GM12878 (cell line): ENCODE measurements at regions not wholly inside any gene's neighbourhood (a gene's known extent, or its start where the extent isn't known, plus 50 kb on each side); places are given as distances from the start of the nearest gene placed in this dataset.

Experiments
- ATAC-seq: fragments of 200-7000 bp; cut with Tn5 transposase; 3 replicates; pipeline ENCODE4 v1.9.1; 2020; ENCODE audit warnings: mild to moderate bottlenecking, moderate library complexity
- BruUV-seq: library from RNA; stranded (reverse); fragments of 400-500 nt; replicated peaks from 2 replicates; lab custom pipeline; 2021; lab: Mats Ljungman, UMichigan
- CTCF ChIA-PET: fragments of 300-600 bp; sonication (Branson Sonifier 250); formaldehyde crosslinking; extraction: SDS; loops from one replicate; lab custom pipeline; 2021; ENCODE audit warnings: inconsistent platforms; lab: Yijun Ruan, JAX
- POLR2A ChIA-PET: fragments of 350-600 bp; formaldehyde crosslinking; extraction: SDS; loops from one replicate; lab custom pipeline; 2021; ENCODE audit warnings: inconsistent platforms; lab: Charles Lee
- RAD21 ChIA-PET: fragments of 300-600 bp; sonication (Branson Sonifier 250); formaldehyde crosslinking; loops from one replicate; lab custom pipeline; 2023; ENCODE audit warnings: antibody characterized with exemption; ENCODE audit not compliant: unreplicated experiment; lab: Charles Lee
- SMC1A ChIA-PET: fragments of 300-600 bp; sonication (Branson Sonifier 250); formaldehyde crosslinking; loops from one replicate; lab custom pipeline; 2023; ENCODE audit not compliant: unreplicated experiment, uncharacterized antibody; lab: Charles Lee
- DNase-seq: peaks from one replicate; pipeline ENCODE4 v3.0.0-alpha.2; 2011; ENCODE audit warnings: low read depth, low spot score
- FAIRE-seq: peaks from 3 replicates; lab custom pipeline; 2011; peaks lifted over from hg19 to GRCh38; lab: Jason Lieb, UNC
- H2AFZ ChIP-seq: 2 replicates; pipeline ENCODE4 v1.6.0; 2011; ENCODE audit warnings: low read depth, low read length, control low read depth; ENCODE audit not compliant: control insufficient read depth
- H3K27ac ChIP-seq: 2 replicates; pipeline ENCODE4 v1.5.1; 2011; ENCODE audit warnings: control low read depth; ENCODE audit not compliant: control insufficient read depth, insufficient read depth
- H3K27me3 ChIP-seq, 2 experiments: replicated peaks in 1 of 2; 2 replicates each; pipeline versions ENCODE4 v1.6.0 to v1.6.1; 2011; ENCODE audit warnings: low read length in 1 of 2; ENCODE audit not compliant: control insufficient read depth in 2 of 2, insufficient read depth in 2 of 2
- H3K36me3 ChIP-seq, 2 experiments: 2 replicates each; pipeline ENCODE4 v1.5.1; 2011; ENCODE audit warnings: low read length in 1 of 2; ENCODE audit not compliant: control insufficient read depth in 2 of 2, insufficient read depth in 2 of 2
- H3K4me1 ChIP-seq: 2 replicates; pipeline ENCODE4 v1.6.1; 2011; ENCODE audit warnings: mild to moderate bottlenecking, low read length, moderate library complexity, mixed read lengths; ENCODE audit not compliant: control insufficient read depth, insufficient read depth
- H3K4me2 ChIP-seq: 2 replicates; pipeline ENCODE4 v1.6.0; 2011; ENCODE audit warnings: control low read depth; ENCODE audit not compliant: control insufficient read depth, insufficient read depth
- H3K4me3 ChIP-seq: fragments of 200-600 bp; sonication (generic); 2 replicates; pipeline ENCODE4 v1.5.1; 2016
- H3K79me2 ChIP-seq: 2 replicates; pipeline ENCODE4 v1.6.0; 2011; ENCODE audit warnings: low read length; ENCODE audit not compliant: control insufficient read depth, insufficient read depth
- H3K9ac ChIP-seq: 2 replicates; pipeline ENCODE4 v1.8.0; 2011; ENCODE audit warnings: low read length, control low read depth, mixed read lengths; ENCODE audit not compliant: control insufficient read depth, insufficient read depth
- H3K9me3 ChIP-seq: replicated peaks from 3 replicates; pipeline ENCODE4 v1.5.1; 2011; ENCODE audit warnings: mild to moderate bottlenecking, low read length; ENCODE audit not compliant: control insufficient read depth, insufficient read depth
- H4K20me1 ChIP-seq: 2 replicates; pipeline ENCODE4 v1.6.0; 2011; ENCODE audit not compliant: control insufficient read depth, insufficient read depth
- CBFB ChIP-seq: IDR thresholded peaks from 2 replicates; pipeline ENCODE4 v1.6.1; 2016; ENCODE audit warnings: antibody characterized with exemption, low read depth
- E2F4 ChIP-seq: IDR thresholded peaks from 2 replicates; pipeline ENCODE4 v1.6.1; 2012; ENCODE audit warnings: low read depth, low read length, improper control_type of control experiment
- E4F1 ChIP-seq: fragments of 450-650 bp; IDR thresholded peaks from 2 replicates; pipeline ENCODE4 v1.6.1; 2018; ENCODE audit warnings: borderline replicate concordance, mild to moderate bottlenecking; ENCODE audit not compliant: partially characterized antibody
- IKZF1 ChIP-seq: fragments of 450-650 bp; conservative IDR thresholded peaks from 2 replicates; pipeline ENCODE4 v1.6.1; 2017; ENCODE audit warnings: antibody characterized with exemption, mild to moderate bottlenecking
- IRF4 ChIP-seq: IDR thresholded peaks from 2 replicates; pipeline ENCODE4 v1.6.1; 2011; ENCODE audit warnings: low read depth, low read length
- MAX ChIP-seq: IDR thresholded peaks from 2 replicates; pipeline ENCODE4 v1.6.1; 2012; ENCODE audit warnings: low read depth, low read length, improper control_type of control experiment
- NBN ChIP-seq: fragments of 450-650 bp; IDR thresholded peaks from 2 replicates; pipeline ENCODE4 v1.6.1; 2016
- PKNOX1 ChIP-seq: fragments of 450-650 bp; IDR thresholded peaks from 2 replicates; pipeline ENCODE4 v1.6.1; 2016; ENCODE audit warnings: mild to moderate bottlenecking
- RB1 ChIP-seq: fragments of 450-650 bp; formaldehyde crosslinking; IDR thresholded peaks from 2 replicates; pipeline ENCODE4 v1.6.1; 2017; ENCODE audit warnings: mild to moderate bottlenecking, borderline replicate concordance
- RCOR1 ChIP-seq: conservative IDR thresholded peaks from 2 replicates; pipeline ENCODE4 v1.6.1; 2012; ENCODE audit warnings: low read depth, low read length, improper control_type of control experiment
- RELA ChIP-seq: fragments of 450-650 bp; IDR thresholded peaks from 2 replicates; pipeline ENCODE4 v1.8.0; 2014; ENCODE audit warnings: borderline replicate concordance; ENCODE audit not compliant: partially characterized antibody
- SMC3 ChIP-seq: IDR thresholded peaks from 2 replicates; pipeline ENCODE4 v1.6.1; 2011; ENCODE audit warnings: low read length, improper control_type of control experiment, borderline replicate concordance
- SREBF1 ChIP-seq: IDR thresholded peaks from 2 replicates; pipeline ENCODE4 v1.6.1; 2012; ENCODE audit warnings: mild to moderate bottlenecking, low read length
- SUPT20H ChIP-seq: IDR thresholded peaks from 2 replicates; pipeline ENCODE4 v1.6.1; 2011; ENCODE audit warnings: low read depth, mild to moderate bottlenecking, low read length, moderate library complexity, borderline replicate concordance; ENCODE audit not compliant: control insufficient read depth
- WRNIP1 ChIP-seq: IDR thresholded peaks from 2 replicates; pipeline ENCODE4 v1.6.1; 2011; ENCODE audit warnings: low read depth, low read length, improper control_type of control experiment, borderline replicate concordance
- YY1 ChIP-seq: IDR thresholded peaks from 2 replicates; pipeline ENCODE4 v1.6.1; 2011; ENCODE audit warnings: low read depth, mild to moderate bottlenecking, low read length
- ZNF24 ChIP-seq: fragments of 450-650 bp; IDR thresholded peaks from 2 replicates; pipeline ENCODE4 v1.6.1; 2017; ENCODE audit warnings: antibody characterized with exemption, mild to moderate bottlenecking
- WGBS: methylation state at CpG from one replicate; pipeline ENCODE4 v1.1.6; 2016; ENCODE audit warnings: low lambda C conversion rate; ENCODE audit not compliant: insufficient replicate concordance, insufficient coverage; ENCODE audit errors: missing lambda C conversion rate; 5-methylcytosine and 5-hydroxymethylcytosine counted together
- in situ Hi-C: fragments of 300-500 bp; cut with MboI; formaldehyde crosslinking; loops from 9 replicates; pipeline ENCODE4 v1.14.3; 2018; ENCODE audit warnings: mixed read lengths
- intact Hi-C: fragments of 100-400 bp; cut with micrococcal nuclease; formaldehyde crosslinking; loops from one replicate; pipeline ENCODE4 v1.14.2; 2022; ENCODE audit not compliant: unreplicated experiment

- no peaks in the 10 kb centered on the region for H3K79me2 ChIP-seq
- no peak for TF ChIP-seq RCOR1
- no peak for TF ChIP-seq RELA
- TF ChIP-seq NBN, result no peak
- TF ChIP-seq PKNOX1, result no peak
- TF ChIP-seq YY1, result no peak
- no peak for TF ChIP-seq SREBF1
- no peak for TF ChIP-seq WRNIP1
- TF ChIP-seq E2F4, result no peak
- no peak for TF ChIP-seq E4F1
- TF ChIP-seq SUPT20H, result no peak
- TF ChIP-seq RB1, result no peak
- TF ChIP-seq ZNF24, result no peak
- TF ChIP-seq MAX, result no peak
- TF ChIP-seq SMC3, result no peak
- no peak for TF ChIP-seq IKZF1
- no peak for TF ChIP-seq IRF4
- no peak for TF ChIP-seq CBFB
- intact Hi-C loops (loop anchor here (10.0 kb wide), 1 partner anchor 173 kb away; no protein-coding TSS in a partner anchor), in situ Hi-C loops (no loop called here)
- no peak overlapping the region for H2AFZ ChIP-seq
- H3K9me3 ChIP-seq, result no peaks in the 10 kb centered on the region
- H4K20me1 ChIP-seq, result no peaks in the 10 kb centered on the region
- SMC1A ChIA-PET, result no interaction called here
- RAD21 ChIA-PET, result no interaction called here
- no peak overlapping the region for H3K9ac ChIP-seq
- no peak overlapping the region for H3K27ac ChIP-seq
- FAIRE-seq (no peak), DNase-seq (no peak), ATAC-seq (no peak)
- no peaks in the 10 kb centered on the region for H3K36me3 ChIP-seq
- 96% methylated on average over 2 of the region's 2 CpGs for WGBS
- H3K27me3 ChIP-seq, result no peaks in the 10 kb centered on the region
- CTCF ChIA-PET, result no interaction called here
- H3K4me3 ChIP-seq, result no peak overlapping the region
- H3K4me2 ChIP-seq, result no peak overlapping the region
- BruUV-seq, result no TSS peak
- H3K4me1 ChIP-seq, result no peaks in the 10 kb centered on the region
- POLR2A ChIA-PET, result no interaction called here
These were observed 76.0 kb upstream of the RGPD5 start for GRCh38 chr2:109718139-109718538.
